ENCODE measurements at regions not wholly inside any gene's neighbourhood (a gene's known extent, or its start where the extent isn't known, plus 50 kb on each side); places are given as distances from the start of the nearest gene placed in this dataset.

GRCh38 chr3:6182476-6182875 lies 678.4 kb upstream of the GRM7 start:
- H3K27ac Mint-ChIP-seq (ENCODE audit: unreplicated experiment), result no peak overlapping the region
- no peaks in the 10 kb centered on the region for H3K27me3 ChIP-seq (ENCODE audit: insufficient read depth, low read length)
- no peak for FAIRE-seq

GRCh38 chr3:6182909-6183308 lies 678.0 kb upstream of the GRM7 start:
- H3K27ac Mint-ChIP-seq (ENCODE audit: unreplicated experiment), result no peak overlapping the region
- FAIRE-seq, result no peak
- Histone ChIP-seq H3K27ac (ENCODE audit: low read depth, low read length) (no peak overlapping the region), H3K36me3 (ENCODE audit: insufficient read depth, low read length) (no peaks in the 10 kb centered on the region), H2AFZ (ENCODE audit: low read depth, low read length) (no peak overlapping the region), H3K4me2 (ENCODE audit: low read length) (no peak overlapping the region), H3K27me3 (ENCODE audit: insufficient read depth, low read length) (no peaks in the 10 kb centered on the region), H3K4me1 (ENCODE audit: insufficient read depth, low read length) (no peaks in the 10 kb centered on the region), H3K9ac (ENCODE audit: low read length) (no peak overlapping the region), H4K20me1 (ENCODE audit: insufficient read depth, low read length) (no peaks in the 10 kb centered on the region), H3K9me3 (ENCODE audit: insufficient read depth, low read depth, low read length) (no peaks in the 10 kb centered on the region), H3K4me3 (ENCODE audit: insufficient read depth, low read depth, low read length) (no peak overlapping the region), H3K79me2 (ENCODE audit: insufficient read depth, low read length) (no peaks in the 10 kb centered on the region)
- TF ChIP-seq EZH2 (IDR thresholded peaks at IDR 0.05; ENCODE audit: insufficient read depth, low read length) (no peak), CTCF (IDR thresholded peaks at IDR 0.05; ENCODE audit: insufficient read depth, low read depth, low read length) (no peak)
- H3K36me3 Mint-ChIP-seq (ENCODE audit: low read depth, unreplicated experiment), result no peaks in the 10 kb centered on the region
- DNase-seq (ENCODE audit: low read depth), result no peak
- H3K27me3 Mint-ChIP-seq (ENCODE audit: low read depth, unreplicated experiment), result no peaks in the 10 kb centered on the region
- H3K4me1 Mint-ChIP-seq (ENCODE audit: low read depth, unreplicated experiment), result peaks cover 6% of the 10 kb centered on the region
- H3K4me3 Mint-ChIP-seq (ENCODE audit: unreplicated experiment), result no peak overlapping the region
- H3K9me3 Mint-ChIP-seq (ENCODE audit: unreplicated experiment), result peaks cover 3% of the 10 kb centered on the region

More at GRCh38 chr3:6182476-6182875, 678.4 kb upstream of the GRM7 start:
- no peak for TF ChIP-seq CTCF (IDR thresholded peaks at IDR 0.05; ENCODE audit: insufficient read depth, low read depth, low read length)
- no peak for TF ChIP-seq EZH2 (IDR thresholded peaks at IDR 0.05; ENCODE audit: insufficient read depth, low read length)
- no peaks in the 10 kb centered on the region for H3K4me1 ChIP-seq (ENCODE audit: insufficient read depth, low read length)
- H4K20me1 ChIP-seq (ENCODE audit: insufficient read depth, low read length), result no peaks in the 10 kb centered on the region
- H3K36me3 ChIP-seq (ENCODE audit: insufficient read depth, low read length), result no peaks in the 10 kb centered on the region
- H3K4me3 ChIP-seq (ENCODE audit: insufficient read depth, low read depth, low read length), result no peak overlapping the region
- H3K9ac ChIP-seq (ENCODE audit: low read length), result no peak overlapping the region
- no peak overlapping the region for H2AFZ ChIP-seq (ENCODE audit: low read depth, low read length)
- DNase-seq (ENCODE audit: low read depth), result no peak
- no peaks in the 10 kb centered on the region for H3K9me3 ChIP-seq (ENCODE audit: insufficient read depth, low read depth, low read length)
- no peaks in the 10 kb centered on the region for H3K79me2 ChIP-seq (ENCODE audit: insufficient read depth, low read length)
- Mint-ChIP-seq H3K9me3 (ENCODE audit: unreplicated experiment) (peaks cover 3% of the 10 kb centered on the region), H3K4me1 (ENCODE audit: low read depth, unreplicated experiment) (peaks cover 6% of the 10 kb centered on the region), H3K27me3 (ENCODE audit: low read depth, unreplicated experiment) (no peaks in the 10 kb centered on the region), H3K36me3 (ENCODE audit: low read depth, unreplicated experiment) (no peaks in the 10 kb centered on the region), H3K4me3 (ENCODE audit: unreplicated experiment) (no peak overlapping the region)
- no peak overlapping the region for H3K4me2 ChIP-seq (ENCODE audit: low read length)
- H3K27ac ChIP-seq (ENCODE audit: low read depth, low read length), result no peak overlapping the region

GRCh38 chr3:6189384-6189783 lies 671.5 kb upstream of the GRM7 start:
- Histone ChIP-seq H3K4me1 (ENCODE audit: insufficient read depth, low read length) (no peaks in the 10 kb centered on the region), H3K27me3 (ENCODE audit: insufficient read depth, low read length) (no peaks in the 10 kb centered on the region), H3K27ac (ENCODE audit: low read depth, low read length) (no peak overlapping the region), H4K20me1 (ENCODE audit: insufficient read depth, low read length) (no peaks in the 10 kb centered on the region), H3K4me3 (ENCODE audit: insufficient read depth, low read depth, low read length) (no peak overlapping the region), H3K9me3 (ENCODE audit: insufficient read depth, low read depth, low read length) (no peaks in the 10 kb centered on the region), H2AFZ (ENCODE audit: low read depth, low read length) (no peak overlapping the region), H3K4me2 (ENCODE audit: low read length) (no peak overlapping the region), H3K79me2 (ENCODE audit: insufficient read depth, low read length) (no peaks in the 10 kb centered on the region), H3K9ac (ENCODE audit: low read length) (no peak overlapping the region), H3K36me3 (ENCODE audit: insufficient read depth, low read length) (no peaks in the 10 kb centered on the region)
- FAIRE-seq (no peak), DNase-seq (ENCODE audit: low read depth) (no peak)
- Mint-ChIP-seq H3K27me3 (ENCODE audit: low read depth, unreplicated experiment) (no peaks in the 10 kb centered on the region), H3K9me3 (ENCODE audit: unreplicated experiment) (peaks cover 2% of the 10 kb centered on the region), H3K27ac (ENCODE audit: unreplicated experiment) (no peak overlapping the region), H3K36me3 (ENCODE audit: low read depth, unreplicated experiment) (no peaks in the 10 kb centered on the region), H3K4me1 (ENCODE audit: low read depth, unreplicated experiment) (no peaks in the 10 kb centered on the region), H3K4me3 (ENCODE audit: unreplicated experiment) (no peak overlapping the region)
- TF ChIP-seq CTCF (IDR thresholded peaks at IDR 0.05; ENCODE audit: insufficient read depth, low read depth, low read length) (no peak), EZH2 (IDR thresholded peaks at IDR 0.05; ENCODE audit: insufficient read depth, low read length) (no peak)
